GM12892 (cell line): ENCODE measurements at regions not wholly inside any gene's neighbourhood (a gene's known extent, or its start where the extent isn't known, plus 50 kb on each side); places are given as distances from the start of the nearest gene placed in this dataset.
A peak's percentile ranks its signal among the peaks of the same experiment; 100 is the strongest.

Experiments used
- DNase-seq: peaks from one replicate; pipeline ENCODE4 v3.0.0; 2011; ENCODE audit not compliant: insufficient read length
- FAIRE-seq: peaks from 2 replicates; lab custom pipeline; 2011; peaks lifted over from hg19 to GRCh38; lab: Jason Lieb, UNC
- POLR2A ChIP-seq: IDR thresholded peaks from 2 replicates; pipeline ENCODE4 v1.6.1; 2011; ENCODE audit warnings: low read depth, low read length, control low read depth
- POLR2AphosphoS5 ChIP-seq: IDR thresholded peaks from 2 replicates; pipeline ENCODE4 v1.6.1; 2011; ENCODE audit warnings: low read depth, low read length, control low read depth
- TAF1 ChIP-seq: IDR thresholded peaks from 2 replicates; pipeline ENCODE4 v1.6.1; 2011; ENCODE audit warnings: low read depth, mild to moderate bottlenecking, control low read depth, low read length, borderline replicate concordance

- TF ChIP-seq POLR2A (no peak), POLR2AphosphoS5 (no peak), TAF1 (no peak)
- no peak for FAIRE-seq
- DNase-seq: no peak
Observed at GRCh38 chr11:130638033-130638432, 189.6 kb downstream of the ADAMTS15 start.

- no peak for TF ChIP-seq POLR2A
- no peak for TF ChIP-seq TAF1
- TF ChIP-seq POLR2AphosphoS5: no peak
- FAIRE-seq: no peak
- DNase-seq: no peak
Observed at GRCh38 chr11:130638624-130639023, 190.2 kb downstream of the ADAMTS15 start.

DNA sequence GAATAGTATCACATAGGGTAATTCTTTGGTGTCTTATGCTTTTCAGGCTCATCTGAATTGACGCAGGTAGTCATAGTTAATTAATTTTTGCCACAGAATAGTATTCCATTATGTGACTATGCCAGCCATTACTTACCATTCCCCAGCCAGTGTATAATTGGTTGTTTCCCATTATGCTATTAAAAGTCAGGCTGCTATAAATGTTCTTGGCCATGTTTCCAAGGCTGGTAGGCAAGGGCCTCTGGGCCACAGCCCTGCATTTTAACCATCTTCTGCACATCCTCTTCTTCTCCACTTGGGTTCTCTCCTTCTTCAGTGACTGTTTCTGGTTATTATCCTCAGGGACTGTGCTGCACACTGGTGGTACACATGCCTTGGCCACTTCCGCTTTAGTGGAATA, 190.9 kb downstream of the ADAMTS15 start:
- peak; percentile 36 for FAIRE-seq
- no peak for DNase-seq
- TF ChIP-seq POLR2A: no peak

GRCh38 chr11:130640526-130640925, 192.1 kb downstream of the ADAMTS15 start:
- DNase-seq (no peak), FAIRE-seq (no peak)
- TF ChIP-seq POLR2AphosphoS5 (no peak), POLR2A (no peak), TAF1 (no peak)

DNA sequence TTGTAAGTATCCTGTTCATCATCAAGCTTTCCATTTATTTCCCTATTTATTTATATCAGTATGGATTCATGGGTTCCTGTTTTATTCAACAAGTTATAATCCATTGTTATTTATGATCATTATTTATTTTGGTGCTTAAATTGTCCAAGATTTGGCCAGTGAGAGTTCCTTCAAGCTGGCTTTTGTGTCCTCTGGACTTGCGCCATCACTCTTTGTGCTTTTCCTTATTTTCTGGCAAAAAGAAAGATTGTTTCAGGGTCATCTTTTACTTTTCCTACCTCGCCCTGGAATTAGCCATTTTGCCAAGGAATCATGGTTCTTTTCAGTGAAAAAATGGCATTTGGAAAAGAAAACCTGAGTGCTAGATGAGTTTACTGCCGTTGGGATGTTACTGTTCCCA, 193.4 kb downstream of the ADAMTS15 start:
- TF ChIP-seq POLR2AphosphoS5: no peak
- no peak for TF ChIP-seq POLR2A
- FAIRE-seq (no peak), DNase-seq (no peak)

- DNase-seq (no peak), FAIRE-seq (no peak)
- TF ChIP-seq POLR2AphosphoS5 (no peak), POLR2A (no peak), TAF1 (no peak)
Observed at GRCh38 chr11:130642994-130643393, 194.5 kb downstream of the ADAMTS15 start.

DNA sequence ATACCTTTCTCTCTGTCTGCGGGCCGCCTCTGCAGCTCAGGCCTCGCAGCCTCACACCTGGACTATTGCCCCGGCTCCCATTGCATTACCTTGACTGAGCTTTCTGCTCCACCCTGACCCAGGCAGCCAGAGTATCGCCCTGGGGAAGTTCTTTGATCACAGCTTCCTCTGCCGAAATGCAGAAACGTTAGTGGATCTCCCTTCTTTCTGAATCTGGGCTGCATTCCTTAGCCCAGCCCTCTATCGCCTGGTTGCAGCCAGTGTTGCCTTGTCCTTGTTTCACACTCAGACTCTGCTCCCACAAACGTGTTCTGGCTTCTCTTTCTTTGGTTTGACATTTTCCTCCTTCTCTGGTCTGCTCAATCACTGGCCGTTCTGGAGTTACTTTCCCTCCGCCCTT, 195.7 kb downstream of the ADAMTS15 start:
- no peak for TF ChIP-seq POLR2AphosphoS5
- no peak for TF ChIP-seq TAF1
- DNase-seq (no peak), FAIRE-seq (no peak)

- no peak for TF ChIP-seq POLR2A
- no peak for TF ChIP-seq POLR2AphosphoS5
- no peak for TF ChIP-seq TAF1
Observed at GRCh38 chr11:130645164-130645842, 196.9 kb downstream of the ADAMTS15 start.

GRCh38 chr11:130645843-130646197, 197.4 kb downstream of the ADAMTS15 start:
- TF ChIP-seq POLR2AphosphoS5: no peak
- TF ChIP-seq TAF1: no peak
- TF ChIP-seq POLR2A: no peak
- DNase-seq: no peak
- FAIRE-seq: no peak

More at GRCh38 chr11:130645164-130645842, 196.9 kb downstream of the ADAMTS15 start:
- FAIRE-seq (no peak), DNase-seq (no peak)

DNA sequence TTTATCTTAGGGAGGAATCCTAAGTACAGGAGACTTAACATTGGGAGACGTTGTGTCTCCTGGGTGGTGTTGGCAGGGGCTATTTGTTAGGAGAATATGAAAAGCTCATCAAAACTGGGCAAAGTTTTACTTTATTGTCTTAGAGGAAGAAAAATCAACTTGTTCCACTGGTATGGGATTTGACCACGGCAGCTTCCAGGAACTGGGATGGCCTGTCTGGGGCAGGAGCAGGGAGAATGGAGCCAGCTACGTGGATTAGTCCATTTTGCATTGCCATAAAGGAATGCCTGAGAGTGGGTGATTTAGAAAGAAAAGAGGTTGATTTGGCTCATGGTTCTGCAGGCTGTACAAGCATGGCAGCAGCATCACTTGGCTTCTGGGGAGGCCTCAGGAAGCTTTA, 198.4 kb downstream of the ADAMTS15 start:
- no peak for FAIRE-seq
- DNase-seq: no peak
- TF ChIP-seq TAF1 (no peak), POLR2A (no peak), POLR2AphosphoS5 (no peak)

DNA sequence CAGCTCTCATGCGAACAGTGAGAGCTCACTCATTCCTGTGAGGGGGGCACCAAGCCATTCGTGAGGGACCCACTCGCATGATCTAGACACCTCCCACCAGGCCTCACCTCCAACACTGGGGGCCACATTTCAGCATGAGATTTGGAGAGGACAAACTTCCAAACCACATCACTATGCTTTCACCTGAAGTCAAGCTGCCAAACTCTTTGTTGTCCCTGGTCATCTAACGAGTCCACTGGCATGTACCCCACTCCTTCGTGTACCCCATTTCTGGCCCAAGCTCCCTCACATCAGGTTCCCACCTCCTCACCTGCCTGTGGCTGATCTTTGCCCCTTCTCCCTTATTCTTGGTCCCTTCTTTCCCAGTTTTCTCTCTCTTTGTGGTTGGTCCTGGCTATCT, 198.9 kb downstream of the ADAMTS15 start:
- FAIRE-seq (no peak), DNase-seq (no peak)
- TF ChIP-seq POLR2AphosphoS5 (no peak), TAF1 (no peak), POLR2A (no peak)

GRCh38 chr11:130649801-130650200, 201.4 kb downstream of the ADAMTS15 start:
- DNase-seq: no peak
- no peak for FAIRE-seq
- TF ChIP-seq POLR2AphosphoS5 (no peak), POLR2A (no peak), TAF1 (no peak)

DNA sequence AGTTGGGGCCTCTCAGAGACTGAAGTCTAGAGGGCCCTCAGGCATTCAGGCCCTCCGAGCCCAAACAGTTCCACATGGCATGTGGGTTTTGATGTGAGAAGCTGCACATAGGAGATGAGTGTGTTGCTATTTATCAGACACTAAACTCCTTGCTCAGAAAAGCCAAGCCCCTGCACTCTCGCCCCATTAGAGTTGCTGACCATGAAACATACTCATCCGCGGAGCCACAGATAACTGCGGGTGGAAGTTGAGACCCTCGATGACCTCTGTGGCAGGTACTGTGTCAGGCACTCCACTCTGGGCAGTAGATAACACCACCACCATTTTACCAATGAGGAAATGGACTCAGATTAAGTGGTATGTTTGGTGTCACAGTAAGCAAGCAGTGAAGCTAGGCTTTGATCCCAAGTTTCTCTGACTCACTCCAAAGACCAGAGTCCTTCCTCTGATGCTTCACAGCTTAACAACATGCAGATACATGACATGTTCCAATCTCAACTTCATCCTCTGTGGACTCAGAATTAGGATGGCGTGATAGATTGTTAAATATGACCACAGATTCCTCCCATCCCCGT, 202.1 kb downstream of the ADAMTS15 start:
- DNase-seq (no peak), FAIRE-seq (peak; percentile 76)
- TF ChIP-seq TAF1: no peak
- no peak for TF ChIP-seq POLR2A
- TF ChIP-seq POLR2AphosphoS5: no peak
